ENCODE measurements at regions not wholly inside any gene's neighbourhood (a gene's known extent, or its start where the extent isn't known, plus 50 kb on each side); places are given as distances from the start of the nearest gene placed in this dataset.

GRCh38 chr15:81858586-81858985 is 187.2 kb downstream of the MEX3B start:
- Mint-ChIP-seq H3K9me3 (no peaks in the 10 kb centered on the region), H3K4me1 (peaks cover 14% of the 10 kb centered on the region), H3K27ac (no peak overlapping the region), H3K36me3 (peaks cover 15% of the 10 kb centered on the region), H3K4me3 (no peak overlapping the region), H3K27me3 (ENCODE audit: low read depth) (no peaks in the 10 kb centered on the region)
- DNase-seq (ENCODE audit: low spot score) (no peak), ATAC-seq (no peak)
- CTCF ChIA-PET, result no interaction called here
- TF ChIP-seq ATF6 (CRISPR knock-in tag; IDR thresholded peaks at IDR 0.05), result no peak
- TF ChIP-seq AR (CRISPR knock-in tag; IDR thresholded peaks at IDR 0.05), result no peak
- no peak for TF ChIP-seq NR3C1 (CRISPR knock-in tag; conservative IDR thresholded peaks at IDR 0.05; ENCODE audit: low read depth)
- TF ChIP-seq, protein P1, sequence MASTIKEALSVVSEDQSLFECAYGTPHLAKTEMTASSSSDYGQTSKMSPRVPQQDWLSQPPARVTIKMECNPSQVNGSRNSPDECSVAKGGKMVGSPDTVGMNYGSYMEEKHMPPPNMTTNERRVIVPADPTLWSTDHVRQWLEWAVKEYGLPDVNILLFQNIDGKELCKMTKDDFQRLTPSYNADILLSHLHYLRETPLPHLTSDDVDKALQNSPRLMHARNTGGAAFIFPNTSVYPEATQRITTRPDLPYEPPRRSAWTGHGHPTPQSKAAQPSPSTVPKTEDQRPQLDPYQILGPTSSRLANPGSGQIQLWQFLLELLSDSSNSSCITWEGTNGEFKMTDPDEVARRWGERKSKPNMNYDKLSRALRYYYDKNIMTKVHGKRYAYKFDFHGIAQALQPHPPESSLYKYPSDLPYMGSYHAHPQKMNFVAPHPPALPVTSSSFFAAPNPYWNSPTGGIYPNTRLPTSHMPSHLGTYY (CRISPR knock-in tag; IDR thresholded peaks at IDR 0.05), result no peak
- no peak for TF ChIP-seq TEAD1 (CRISPR knock-in tag; IDR thresholded peaks at IDR 0.05)
- TF ChIP-seq, protein P2, sequence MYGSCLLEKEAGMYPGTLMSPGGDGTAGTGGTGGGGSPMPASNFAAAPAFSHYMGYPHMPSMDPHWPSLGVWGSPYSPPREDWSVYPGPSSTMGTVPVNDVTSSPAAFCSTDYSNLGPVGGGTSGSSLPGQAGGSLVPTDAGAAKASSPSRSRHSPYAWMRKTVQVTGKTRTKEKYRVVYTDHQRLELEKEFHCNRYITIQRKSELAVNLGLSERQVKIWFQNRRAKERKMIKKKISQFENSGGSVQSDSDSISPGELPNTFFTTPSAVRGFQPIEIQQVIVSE (CRISPR knock-in tag; IDR thresholded peaks at IDR 0.05; ENCODE audit: borderline replicate concordance), result no peak
- TF ChIP-seq IRF2 (CRISPR knock-in tag; IDR thresholded peaks at IDR 0.05; ENCODE audit: borderline replicate concordance, low read depth), result no peak
- POLR2A ChIA-PET, result no interaction called here

DNA sequence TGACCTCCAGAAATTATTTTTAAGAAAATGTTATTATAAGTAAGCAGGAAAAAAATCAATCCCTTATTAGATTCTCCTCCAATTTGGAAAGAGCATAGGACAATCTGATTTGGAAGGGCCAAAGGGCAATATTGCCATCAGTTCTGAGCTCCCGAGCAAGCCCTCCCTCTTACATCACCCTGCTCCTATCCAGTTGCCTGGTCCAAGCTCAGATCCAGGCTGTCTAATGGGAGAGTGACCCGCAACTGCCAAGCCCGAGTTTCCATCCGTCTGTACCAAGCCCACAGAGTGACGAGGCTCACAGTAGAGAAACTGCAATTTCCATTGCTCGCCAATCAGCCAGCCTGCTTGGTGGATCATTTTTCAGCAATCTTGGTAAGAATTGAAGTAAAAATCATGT is 187.7 kb downstream of the MEX3B start:
- H3K36me3 Mint-ChIP-seq, result peaks cover 11% of the 10 kb centered on the region
- no peak for ATAC-seq
- POLR2A ChIA-PET, result no interaction called here

More for the DNA sequence above, 187.7 kb downstream of the MEX3B start:
- Mint-ChIP-seq H3K9me3 (no peaks in the 10 kb centered on the region), H3K4me1 (peaks cover 11% of the 10 kb centered on the region), H3K27me3 (ENCODE audit: low read depth) (no peaks in the 10 kb centered on the region), H3K4me3 (no peak overlapping the region), H3K27ac (no peak overlapping the region)
- no peak for TF ChIP-seq ZNF423 (CRISPR knock-in tag; IDR thresholded peaks at IDR 0.05)
- TF ChIP-seq ZNF219 (CRISPR knock-in tag; IDR thresholded peaks at IDR 0.05; ENCODE audit: borderline replicate concordance), result no peak
- no peak for TF ChIP-seq JUN (CRISPR knock-in tag; IDR thresholded peaks at IDR 0.05)
- TF ChIP-seq SMAD3 (CRISPR knock-in tag; IDR thresholded peaks at IDR 0.05; ENCODE audit: borderline replicate concordance), result no peak
- no peak for TF ChIP-seq TP53 (CRISPR knock-in tag; IDR thresholded peaks at IDR 0.05)
- TF ChIP-seq, protein P3, sequence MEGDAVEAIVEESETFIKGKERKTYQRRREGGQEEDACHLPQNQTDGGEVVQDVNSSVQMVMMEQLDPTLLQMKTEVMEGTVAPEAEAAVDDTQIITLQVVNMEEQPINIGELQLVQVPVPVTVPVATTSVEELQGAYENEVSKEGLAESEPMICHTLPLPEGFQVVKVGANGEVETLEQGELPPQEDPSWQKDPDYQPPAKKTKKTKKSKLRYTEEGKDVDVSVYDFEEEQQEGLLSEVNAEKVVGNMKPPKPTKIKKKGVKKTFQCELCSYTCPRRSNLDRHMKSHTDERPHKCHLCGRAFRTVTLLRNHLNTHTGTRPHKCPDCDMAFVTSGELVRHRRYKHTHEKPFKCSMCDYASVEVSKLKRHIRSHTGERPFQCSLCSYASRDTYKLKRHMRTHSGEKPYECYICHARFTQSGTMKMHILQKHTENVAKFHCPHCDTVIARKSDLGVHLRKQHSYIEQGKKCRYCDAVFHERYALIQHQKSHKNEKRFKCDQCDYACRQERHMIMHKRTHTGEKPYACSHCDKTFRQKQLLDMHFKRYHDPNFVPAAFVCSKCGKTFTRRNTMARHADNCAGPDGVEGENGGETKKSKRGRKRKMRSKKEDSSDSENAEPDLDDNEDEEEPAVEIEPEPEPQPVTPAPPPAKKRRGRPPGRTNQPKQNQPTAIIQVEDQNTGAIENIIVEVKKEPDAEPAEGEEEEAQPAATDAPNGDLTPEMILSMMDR (IDR thresholded peaks at IDR 0.05), result no peak
- TF ChIP-seq, protein P2 (CRISPR knock-in tag; IDR thresholded peaks at IDR 0.05; ENCODE audit: borderline replicate concordance), result no peak
- TF ChIP-seq SP1 (CRISPR knock-in tag; conservative IDR thresholded peaks at IDR 0.05), result no peak
- TF ChIP-seq ZBTB21 (CRISPR knock-in tag; IDR thresholded peaks at IDR 0.05; ENCODE audit: borderline replicate concordance), result no peak
- TF ChIP-seq TEAD4 (CRISPR knock-in tag; IDR thresholded peaks at IDR 0.05), result no peak
- no peak for TF ChIP-seq HMGA2 (CRISPR knock-in tag; IDR thresholded peaks at IDR 0.05)
- DNase-seq (ENCODE audit: low spot score), result no peak
- CTCF ChIA-PET, result no interaction called here
